GM10266 (cell line): ENCODE measurements at regions not wholly inside any gene's neighbourhood (a gene's known extent, or its start where the extent isn't known, plus 50 kb on each side); places are given as distances from the start of the nearest gene placed in this dataset.

Source experiments
- DNase-seq: peaks from one replicate; pipeline ENCODE4 v3.0.0; 2012; ENCODE audit errors: extremely low spot score
- TF ChIP-seq, protein P1 (sequence below): IDR thresholded peaks from 2 replicates; pipeline ENCODE4 v1.5.1; 2012; ENCODE audit warnings: mild to moderate bottlenecking, low read depth; ENCODE audit not compliant: control insufficient read depth, insufficient read depth; ENCODE audit errors: missing control alignments

GRCh38 chr22:47286590-47286989, 524.1 kb downstream of the TBC1D22A start:
- TF ChIP-seq, protein P1, sequence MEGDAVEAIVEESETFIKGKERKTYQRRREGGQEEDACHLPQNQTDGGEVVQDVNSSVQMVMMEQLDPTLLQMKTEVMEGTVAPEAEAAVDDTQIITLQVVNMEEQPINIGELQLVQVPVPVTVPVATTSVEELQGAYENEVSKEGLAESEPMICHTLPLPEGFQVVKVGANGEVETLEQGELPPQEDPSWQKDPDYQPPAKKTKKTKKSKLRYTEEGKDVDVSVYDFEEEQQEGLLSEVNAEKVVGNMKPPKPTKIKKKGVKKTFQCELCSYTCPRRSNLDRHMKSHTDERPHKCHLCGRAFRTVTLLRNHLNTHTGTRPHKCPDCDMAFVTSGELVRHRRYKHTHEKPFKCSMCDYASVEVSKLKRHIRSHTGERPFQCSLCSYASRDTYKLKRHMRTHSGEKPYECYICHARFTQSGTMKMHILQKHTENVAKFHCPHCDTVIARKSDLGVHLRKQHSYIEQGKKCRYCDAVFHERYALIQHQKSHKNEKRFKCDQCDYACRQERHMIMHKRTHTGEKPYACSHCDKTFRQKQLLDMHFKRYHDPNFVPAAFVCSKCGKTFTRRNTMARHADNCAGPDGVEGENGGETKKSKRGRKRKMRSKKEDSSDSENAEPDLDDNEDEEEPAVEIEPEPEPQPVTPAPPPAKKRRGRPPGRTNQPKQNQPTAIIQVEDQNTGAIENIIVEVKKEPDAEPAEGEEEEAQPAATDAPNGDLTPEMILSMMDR, result no peak
- DNase-seq, result no peak

GRCh38 chr22:47285981-47286380, 523.5 kb downstream of the TBC1D22A start:
- TF ChIP-seq, protein P1, result no peak
- DNase-seq, result no peak

DNA sequence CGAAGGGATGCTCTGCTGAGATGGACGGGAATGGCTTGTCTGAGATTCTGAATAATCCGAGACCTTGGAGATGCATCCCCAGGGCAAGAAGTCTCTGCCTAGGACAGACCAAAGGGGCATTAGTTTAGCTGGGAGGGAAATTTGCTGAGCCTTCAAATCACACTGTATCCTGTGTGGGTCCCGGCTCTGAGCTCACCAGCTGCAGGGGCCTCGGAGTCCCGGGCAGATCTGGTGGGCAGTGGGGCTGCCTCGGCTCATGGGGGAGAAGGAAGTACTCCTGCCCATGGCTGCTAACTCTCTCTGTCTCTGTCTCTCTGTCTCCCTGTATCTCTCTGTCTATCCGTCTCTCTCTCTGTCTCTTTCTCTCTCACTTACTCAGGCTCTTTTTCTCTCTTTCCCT, 522.4 kb downstream of the TBC1D22A start:
- no peak for DNase-seq
- TF ChIP-seq, protein P1, result no peak

DNA sequence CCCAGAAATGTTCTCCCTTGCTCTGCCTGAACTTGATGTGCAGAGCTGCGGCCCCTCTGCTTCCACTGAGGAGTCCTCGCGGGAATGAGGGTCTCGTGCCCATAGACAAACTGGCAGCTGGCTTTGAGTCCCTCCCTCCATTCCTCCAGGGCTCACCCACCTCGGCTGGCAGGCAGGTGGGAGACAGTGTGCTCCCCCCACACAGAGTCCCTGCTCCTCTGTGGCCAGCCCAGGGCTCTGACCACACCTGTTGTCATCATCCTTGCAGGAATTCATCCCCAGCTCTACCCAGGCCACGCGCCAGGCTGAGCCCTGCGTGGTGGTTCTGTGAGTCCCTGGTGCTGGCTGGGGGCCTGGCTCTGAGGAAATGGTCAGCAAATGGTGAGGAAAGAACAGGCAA, 521.9 kb downstream of the TBC1D22A start:
- no peak for DNase-seq

GRCh38 chr22:47283616-47284270, 521.3 kb downstream of the TBC1D22A start:
- DNase-seq, result no peak
- TF ChIP-seq, protein P1, result no peak

More for the DNA sequence above, 521.9 kb downstream of the TBC1D22A start:
- TF ChIP-seq, protein P1, result no peak

DNA sequence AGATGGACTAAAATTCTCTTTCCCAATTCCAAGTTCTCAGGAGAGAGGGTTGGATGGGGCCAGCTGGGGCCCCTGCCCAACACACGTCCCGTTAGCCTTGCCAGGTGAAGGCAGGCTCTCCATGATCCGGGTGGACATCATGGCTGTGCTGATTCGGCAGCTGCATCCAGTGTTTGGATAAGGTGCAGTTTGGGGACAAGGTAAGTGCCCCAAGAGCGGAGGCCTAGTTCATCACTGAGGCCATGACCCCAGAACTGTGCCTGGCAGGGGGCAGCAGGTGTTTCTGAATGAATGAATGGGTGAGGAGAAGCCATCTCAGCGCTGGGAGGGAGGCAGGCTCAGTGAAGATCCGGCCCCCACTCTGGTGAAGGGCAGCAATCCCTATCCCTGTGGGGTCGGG, 520.4 kb downstream of the TBC1D22A start:
- no peak for DNase-seq
- TF ChIP-seq, protein P1, result no peak

DNA sequence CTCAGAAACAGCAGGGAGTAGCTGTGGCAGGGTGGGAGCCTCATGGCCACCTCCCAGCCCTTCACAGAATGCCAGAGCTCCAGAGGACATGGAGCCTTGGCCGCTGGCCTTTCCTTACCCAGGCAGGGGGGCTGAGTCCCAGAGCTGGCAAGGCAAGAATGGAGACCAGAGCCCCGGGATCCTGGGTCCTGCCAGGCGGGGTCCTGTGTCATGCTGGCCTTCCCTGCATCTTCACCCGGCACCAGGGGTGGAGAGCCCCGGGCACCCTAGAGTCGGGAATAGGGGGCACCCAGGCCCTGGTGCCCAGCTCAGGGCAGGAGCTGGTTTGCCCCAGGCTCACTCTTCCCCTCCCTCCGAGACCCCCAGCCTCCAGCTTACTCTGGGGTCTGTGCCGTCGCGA, 519.9 kb downstream of the TBC1D22A start:
- TF ChIP-seq, protein P1, result no peak
- DNase-seq, result no peak
